OCI-LY1 (cell line): ENCODE measurements at regions not wholly inside any gene's neighbourhood (a gene's known extent, or its start where the extent isn't known, plus 50 kb on each side); places are given as distances from the start of the nearest gene placed in this dataset.
"Not testable (repeated sequence)": the region's sequence is repeated elsewhere in the genome, so short reads cannot be mapped to it uniquely, and the experiment has no call there.

ENCODE experiments used
- CTCF ChIP-seq: fragments of 200-600 bp; sonication (generic), shearing (Covaris generic); IDR thresholded peaks from 2 replicates; pipeline ENCODE4 v1.5.1; 2017; ENCODE audit warnings: mild to moderate bottlenecking, antibody characterized with exemption, low read length, moderate library complexity, mixed read lengths
- EZH2 ChIP-seq: fragments of 200-600 bp; sonication (generic), shearing (Covaris generic); IDR thresholded peaks from 2 replicates; pipeline ENCODE4 v1.8.0; 2017; ENCODE audit warnings: borderline replicate concordance, mixed run types, mild to moderate bottlenecking, antibody characterized with exemption, low read length, moderate library complexity, mixed read lengths

- TF ChIP-seq CTCF, EZH2: not testable (repeated sequence)
These were observed 116.5 kb downstream of the CGGBP1 start for GRCh38 chr3:87942256-87942655.
